ENCODE measurements at regions not wholly inside any gene's neighbourhood (a gene's known extent, or its start where the extent isn't known, plus 50 kb on each side); places are given as distances from the start of the nearest gene placed in this dataset.

GRCh38 chr2:146801886-146802285, 1042.9 kb upstream of the ACVR2A start:
- TF ChIP-seq EZH2 (IDR thresholded peaks at IDR 0.05; ENCODE audit: low read length, unreplicated experiment) (no peak), CTCF (conservative IDR thresholded peaks at IDR 0.05; ENCODE audit: low read depth, low read length) (no peak), EZH2phosphoT487 (IDR thresholded peaks at IDR 0.05; ENCODE audit: borderline replicate concordance, low read length) (no peak)

All from PC-3 (cell line).